ENCODE measurements at regions not wholly inside any gene's neighbourhood (a gene's known extent, or its start where the extent isn't known, plus 50 kb on each side); places are given as distances from the start of the nearest gene placed in this dataset.
"Not testable (repeated sequence)": the region's sequence is repeated elsewhere in the genome, so short reads cannot be mapped to it uniquely, and the experiment has no call there.

DNA sequence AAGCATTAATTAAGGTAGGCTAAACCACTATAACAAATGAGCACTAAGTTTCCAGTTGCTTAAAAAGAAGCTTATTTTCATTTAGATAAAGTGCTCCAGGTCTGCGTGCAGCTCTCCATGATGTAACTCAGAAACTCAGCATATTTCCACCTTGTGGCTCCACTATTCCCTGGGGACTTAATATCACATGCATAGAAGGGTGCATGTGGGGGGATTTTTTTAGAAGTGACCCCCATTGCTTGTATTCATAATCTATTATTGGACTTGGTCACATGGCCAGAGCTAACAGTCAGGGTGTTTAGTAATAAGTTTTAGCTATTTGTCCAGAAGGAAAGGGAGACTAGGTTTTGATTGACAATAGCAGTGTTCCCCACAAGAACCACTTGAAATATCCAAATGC lies 86.8 kb downstream of the TMCO5A start:
- no peaks in the 10 kb centered on the region for H3K79me2 ChIP-seq (replicated peaks; ENCODE audit: insufficient read depth, low read length)
- no peaks in the 10 kb centered on the region for H4K20me1 ChIP-seq (ENCODE audit: insufficient read depth)
- no peaks in the 10 kb centered on the region for H3K36me3 ChIP-seq (ENCODE audit: insufficient read depth, low read length)
- no peak overlapping the region for H3K27ac ChIP-seq (ENCODE audit: low read length)
- H3K4me3 ChIP-seq (ENCODE audit: low read length): no peak overlapping the region
- H3K4me2 ChIP-seq (ENCODE audit: low read length): no peak overlapping the region
- H3K27me3 ChIP-seq (ENCODE audit: insufficient read depth, low read depth, low read length): no peaks in the 10 kb centered on the region
- no peaks in the 10 kb centered on the region for H3F3A ChIP-seq (ENCODE audit: insufficient read depth, low read length, poor library complexity, severe bottlenecking)
- no peak overlapping the region for H3K9ac ChIP-seq (ENCODE audit: low read length)
- no peaks in the 10 kb centered on the region for H3K9me2 ChIP-seq (ENCODE audit: insufficient read depth, low read length)
- H2AFZ ChIP-seq (ENCODE audit: low read depth, low read length): no peak overlapping the region
- no peaks in the 10 kb centered on the region for H3K9me3 ChIP-seq (ENCODE audit: low read length)
- TF ChIP-seq EZH2 (IDR thresholded peaks at IDR 0.05; ENCODE audit: borderline replicate concordance, insufficient read depth, low read length, poor library complexity, severe bottlenecking): no peak
- no peak for TF ChIP-seq EP300 (conservative IDR thresholded peaks at IDR 0.05; ENCODE audit: poor library complexity, severe bottlenecking)
- TF ChIP-seq, protein P1, sequence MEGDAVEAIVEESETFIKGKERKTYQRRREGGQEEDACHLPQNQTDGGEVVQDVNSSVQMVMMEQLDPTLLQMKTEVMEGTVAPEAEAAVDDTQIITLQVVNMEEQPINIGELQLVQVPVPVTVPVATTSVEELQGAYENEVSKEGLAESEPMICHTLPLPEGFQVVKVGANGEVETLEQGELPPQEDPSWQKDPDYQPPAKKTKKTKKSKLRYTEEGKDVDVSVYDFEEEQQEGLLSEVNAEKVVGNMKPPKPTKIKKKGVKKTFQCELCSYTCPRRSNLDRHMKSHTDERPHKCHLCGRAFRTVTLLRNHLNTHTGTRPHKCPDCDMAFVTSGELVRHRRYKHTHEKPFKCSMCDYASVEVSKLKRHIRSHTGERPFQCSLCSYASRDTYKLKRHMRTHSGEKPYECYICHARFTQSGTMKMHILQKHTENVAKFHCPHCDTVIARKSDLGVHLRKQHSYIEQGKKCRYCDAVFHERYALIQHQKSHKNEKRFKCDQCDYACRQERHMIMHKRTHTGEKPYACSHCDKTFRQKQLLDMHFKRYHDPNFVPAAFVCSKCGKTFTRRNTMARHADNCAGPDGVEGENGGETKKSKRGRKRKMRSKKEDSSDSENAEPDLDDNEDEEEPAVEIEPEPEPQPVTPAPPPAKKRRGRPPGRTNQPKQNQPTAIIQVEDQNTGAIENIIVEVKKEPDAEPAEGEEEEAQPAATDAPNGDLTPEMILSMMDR (IDR thresholded peaks at IDR 0.05; ENCODE audit: poor library complexity, severe bottlenecking): no peak
- TF ChIP-seq MXI1 (conservative IDR thresholded peaks at IDR 0.05; ENCODE audit: poor library complexity, severe bottlenecking): no peak
- TF ChIP-seq, protein P2, sequence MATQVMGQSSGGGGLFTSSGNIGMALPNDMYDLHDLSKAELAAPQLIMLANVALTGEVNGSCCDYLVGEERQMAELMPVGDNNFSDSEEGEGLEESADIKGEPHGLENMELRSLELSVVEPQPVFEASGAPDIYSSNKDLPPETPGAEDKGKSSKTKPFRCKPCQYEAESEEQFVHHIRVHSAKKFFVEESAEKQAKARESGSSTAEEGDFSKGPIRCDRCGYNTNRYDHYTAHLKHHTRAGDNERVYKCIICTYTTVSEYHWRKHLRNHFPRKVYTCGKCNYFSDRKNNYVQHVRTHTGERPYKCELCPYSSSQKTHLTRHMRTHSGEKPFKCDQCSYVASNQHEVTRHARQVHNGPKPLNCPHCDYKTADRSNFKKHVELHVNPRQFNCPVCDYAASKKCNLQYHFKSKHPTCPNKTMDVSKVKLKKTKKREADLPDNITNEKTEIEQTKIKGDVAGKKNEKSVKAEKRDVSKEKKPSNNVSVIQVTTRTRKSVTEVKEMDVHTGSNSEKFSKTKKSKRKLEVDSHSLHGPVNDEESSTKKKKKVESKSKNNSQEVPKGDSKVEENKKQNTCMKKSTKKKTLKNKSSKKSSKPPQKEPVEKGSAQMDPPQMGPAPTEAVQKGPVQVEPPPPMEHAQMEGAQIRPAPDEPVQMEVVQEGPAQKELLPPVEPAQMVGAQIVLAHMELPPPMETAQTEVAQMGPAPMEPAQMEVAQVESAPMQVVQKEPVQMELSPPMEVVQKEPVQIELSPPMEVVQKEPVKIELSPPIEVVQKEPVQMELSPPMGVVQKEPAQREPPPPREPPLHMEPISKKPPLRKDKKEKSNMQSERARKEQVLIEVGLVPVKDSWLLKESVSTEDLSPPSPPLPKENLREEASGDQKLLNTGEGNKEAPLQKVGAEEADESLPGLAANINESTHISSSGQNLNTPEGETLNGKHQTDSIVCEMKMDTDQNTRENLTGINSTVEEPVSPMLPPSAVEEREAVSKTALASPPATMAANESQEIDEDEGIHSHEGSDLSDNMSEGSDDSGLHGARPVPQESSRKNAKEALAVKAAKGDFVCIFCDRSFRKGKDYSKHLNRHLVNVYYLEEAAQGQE (IDR thresholded peaks at IDR 0.05; ENCODE audit: borderline replicate concordance): no peak
- no peak for TF ChIP-seq SMC3 (conservative IDR thresholded peaks at IDR 0.05; ENCODE audit: poor library complexity)
- no peak for TF ChIP-seq RAD21 (conservative IDR thresholded peaks at IDR 0.05)
- TF ChIP-seq TAF1 (IDR thresholded peaks at IDR 0.05; ENCODE audit: low read depth): no peak
- TF ChIP-seq POLR2AphosphoS5 (IDR thresholded peaks at IDR 0.05): no peak

DNA sequence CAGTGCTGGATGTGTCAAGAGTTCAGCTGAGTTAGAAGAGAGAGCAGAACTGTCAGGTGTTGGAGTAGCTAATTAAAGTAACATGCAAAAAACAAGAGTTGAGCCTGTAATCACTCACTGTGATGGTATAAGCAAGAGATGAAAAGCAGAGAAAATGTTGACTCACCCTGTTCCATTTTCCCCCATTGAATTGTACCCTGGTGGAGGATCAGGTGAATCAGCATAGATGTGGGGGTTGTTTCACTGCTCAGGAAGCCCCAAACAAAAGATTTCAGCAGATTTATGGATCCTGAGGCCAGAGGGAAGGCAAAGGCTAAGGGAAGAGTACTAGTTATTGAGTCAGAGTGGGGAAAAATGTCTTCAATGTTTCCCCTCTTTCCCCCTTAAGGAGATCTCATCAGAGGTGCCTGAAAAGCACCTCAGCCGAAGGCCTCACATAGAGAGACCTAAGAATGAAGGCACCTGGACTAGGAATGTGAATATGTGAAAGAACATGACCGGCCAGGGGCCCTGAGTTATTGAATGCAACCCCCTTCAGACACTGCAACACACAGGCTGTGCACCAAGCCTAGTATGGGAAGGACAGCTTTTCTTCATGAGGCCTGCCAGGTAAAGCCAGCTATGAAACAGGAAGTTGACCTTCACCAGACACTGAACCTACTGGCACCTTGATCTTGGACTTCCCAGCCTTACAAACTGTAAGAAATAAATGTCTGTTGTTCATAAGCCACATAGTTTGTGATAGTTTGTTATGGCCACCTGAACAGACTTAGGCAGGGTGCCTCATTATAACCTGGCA lies 90.1 kb downstream of the TMCO5A start:
- no peaks in the 10 kb centered on the region for H3F3A ChIP-seq (ENCODE audit: insufficient read depth, low read length, poor library complexity, severe bottlenecking)
- TF ChIP-seq EP300 (conservative IDR thresholded peaks at IDR 0.05; ENCODE audit: poor library complexity, severe bottlenecking): no peak
- TF ChIP-seq, protein P2 (IDR thresholded peaks at IDR 0.05; ENCODE audit: borderline replicate concordance): no peak
- TF ChIP-seq MXI1 (conservative IDR thresholded peaks at IDR 0.05; ENCODE audit: poor library complexity, severe bottlenecking): no peak
- TF ChIP-seq EZH2 (IDR thresholded peaks at IDR 0.05; ENCODE audit: borderline replicate concordance, insufficient read depth, low read length, poor library complexity, severe bottlenecking): no peak
- TF ChIP-seq SMC3 (conservative IDR thresholded peaks at IDR 0.05; ENCODE audit: poor library complexity): no peak
- TF ChIP-seq TAF1 (IDR thresholded peaks at IDR 0.05; ENCODE audit: low read depth): no peak
- no peak for TF ChIP-seq POLR2AphosphoS5 (IDR thresholded peaks at IDR 0.05)
- TF ChIP-seq RAD21 (conservative IDR thresholded peaks at IDR 0.05): no peak
- TF ChIP-seq, protein P1 (IDR thresholded peaks at IDR 0.05; ENCODE audit: poor library complexity, severe bottlenecking): no peak
- H3K27ac ChIP-seq (ENCODE audit: low read length): no peak overlapping the region
- no peaks in the 10 kb centered on the region for H4K20me1 ChIP-seq (ENCODE audit: insufficient read depth)
- no peak overlapping the region for H3K9ac ChIP-seq (ENCODE audit: low read length)
- no peaks in the 10 kb centered on the region for H3K27me3 ChIP-seq (ENCODE audit: insufficient read depth, low read depth, low read length)
- H3K79me2 ChIP-seq (replicated peaks; ENCODE audit: insufficient read depth, low read length): no peaks in the 10 kb centered on the region
- H3K36me3 ChIP-seq (ENCODE audit: insufficient read depth, low read length): no peaks in the 10 kb centered on the region
- H3K4me2 ChIP-seq (ENCODE audit: low read length): no peak overlapping the region
- H3K9me3 ChIP-seq (ENCODE audit: low read length): no peaks in the 10 kb centered on the region
- H2AFZ ChIP-seq (ENCODE audit: low read depth, low read length): no peak overlapping the region
- H3K9me2 ChIP-seq (ENCODE audit: insufficient read depth, low read length): no peaks in the 10 kb centered on the region
- no peak overlapping the region for H3K4me3 ChIP-seq (ENCODE audit: low read length)

DNA sequence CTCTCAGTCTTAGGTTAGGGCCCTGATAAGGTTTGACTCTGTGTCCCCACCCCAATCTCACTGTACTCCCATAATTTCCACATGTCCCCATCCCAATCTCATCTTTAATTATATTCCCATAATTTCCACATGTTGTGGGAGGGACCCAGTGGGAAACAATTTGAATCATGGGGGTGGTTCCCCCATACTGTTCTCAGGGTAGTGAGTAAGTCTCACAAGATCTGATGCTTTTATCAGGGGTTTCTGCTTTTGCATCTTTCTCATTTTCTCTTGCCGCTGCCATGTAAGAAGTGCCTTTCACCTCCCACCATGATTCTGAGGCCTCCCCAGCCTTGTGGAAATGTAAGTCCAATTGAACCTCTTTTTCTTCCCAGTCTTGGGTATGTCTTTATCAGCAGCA lies 91.2 kb downstream of the TMCO5A start:
- H3K36me3 ChIP-seq (ENCODE audit: insufficient read depth, low read length); H3K4me3 ChIP-seq (ENCODE audit: low read length); H3K27ac ChIP-seq (ENCODE audit: low read length); H3K9me2 ChIP-seq (ENCODE audit: insufficient read depth, low read length); H3K9ac ChIP-seq (ENCODE audit: low read length); H3K79me2 ChIP-seq (replicated peaks; ENCODE audit: insufficient read depth, low read length); H4K20me1 ChIP-seq (ENCODE audit: insufficient read depth); H2AFZ ChIP-seq (ENCODE audit: low read depth, low read length); H3F3A ChIP-seq (ENCODE audit: insufficient read depth, low read length, poor library complexity, severe bottlenecking); H3K9me3 ChIP-seq (ENCODE audit: low read length); H3K27me3 ChIP-seq (ENCODE audit: insufficient read depth, low read depth, low read length); H3K4me2 ChIP-seq (ENCODE audit: low read length): not testable (repeated sequence)

Data from neural cell (in vitro differentiated cells).